PC-9 (cell line): ENCODE measurements at regions not wholly inside any gene's neighbourhood (a gene's known extent, or its start where the extent isn't known, plus 50 kb on each side); places are given as distances from the start of the nearest gene placed in this dataset.

Experiments
- CTCF ChIP-seq: fragments of 200-600 bp; sonication (generic); conservative IDR thresholded peaks from 2 replicates; pipeline ENCODE4 v1.6.1; 2017; ENCODE audit warnings: mixed run types, antibody characterized with exemption, mild to moderate bottlenecking, moderate library complexity
- EZH2 ChIP-seq: fragments of 200-600 bp; sonication (generic); IDR thresholded peaks from 2 replicates; pipeline ENCODE4 v1.8.0; 2017; ENCODE audit warnings: antibody characterized with exemption, low read depth

- no peak for TF ChIP-seq CTCF
- no peak for TF ChIP-seq EZH2
Observed at GRCh38 chr7:86155623-86156022, 488.1 kb upstream of the GRM3 start.
